ENCODE measurements at regions not wholly inside any gene's neighbourhood (a gene's known extent, or its start where the extent isn't known, plus 50 kb on each side); places are given as distances from the start of the nearest gene placed in this dataset.

- H3K36me3 ChIP-seq = no peaks in the 10 kb centered on the region
- intact Hi-C loops (cut with DNase I; ENCODE audit: low total_unique reads) = no loop called here
- H3K9me3 ChIP-seq = peaks cover 0 to 6% (median 0%) of the 10 kb centered on the region in 3 donors
- no peak for TF ChIP-seq CTCF (IDR thresholded peaks at IDR 0.05)
- no peaks in the 10 kb centered on the region for H3K27me3 ChIP-seq
- H3K4me1 ChIP-seq = no peaks in the 10 kb centered on the region
- H3K27ac ChIP-seq = no peak overlapping the region
- no peak for DNase-seq
- no peak overlapping the region for H3K4me3 ChIP-seq
Observed at GRCh38 chr1:193318347-193318746, 131.9 kb upstream of the B3GALT2 start.

DNA sequence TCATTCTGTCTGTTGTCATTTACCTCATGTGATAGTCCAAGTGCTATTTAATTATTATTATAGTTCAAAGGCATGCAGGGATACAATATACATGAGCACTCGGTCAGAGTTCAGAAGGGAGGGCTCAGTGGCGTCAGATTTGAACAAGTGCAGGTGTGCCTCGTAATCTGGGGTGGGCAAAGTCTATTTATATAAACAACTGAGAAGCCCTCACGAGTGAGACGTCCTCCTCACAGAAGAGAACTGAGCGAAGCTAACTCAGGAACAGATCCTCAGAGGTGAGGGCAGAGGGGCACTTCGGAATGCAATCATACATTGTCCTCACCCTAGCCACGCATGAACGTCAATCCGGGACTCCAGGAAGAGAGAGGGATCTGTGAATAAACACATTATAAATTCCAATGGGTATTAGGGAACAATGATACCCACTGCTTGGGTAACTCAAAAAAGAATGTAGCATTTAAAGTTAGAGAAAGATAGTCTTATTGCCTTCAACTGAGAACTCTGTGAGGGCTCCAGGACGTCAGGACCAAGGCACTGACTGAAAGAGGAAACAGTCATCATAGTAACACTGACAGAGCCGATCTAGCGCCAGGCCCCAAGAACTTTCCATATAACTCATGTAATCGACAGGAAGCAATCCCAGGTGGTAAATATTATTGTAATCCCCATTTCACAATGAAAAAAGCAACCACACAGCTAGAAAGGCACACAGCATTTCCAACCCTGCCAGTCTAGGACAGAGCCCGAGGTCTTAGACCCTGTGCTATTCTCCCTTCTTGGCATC, 127.1 kb upstream of the B3GALT2 start:
- Histone ChIP-seq H3K36me3 (no peaks in the 10 kb centered on the region), H3K4me1 (no peaks in the 10 kb centered on the region), H3K27me3 (no peaks in the 10 kb centered on the region), H3K27ac (no peak overlapping the region), H3K9me3 (peaks cover 0 to 5% (median 0%) of the 10 kb centered on the region in 3 donors), H3K4me3 (no peak overlapping the region)
- intact Hi-C loops (cut with DNase I; ENCODE audit: low total_unique reads) = no loop called here
- no peak for TF ChIP-seq CTCF (IDR thresholded peaks at IDR 0.05)
- no peak for DNase-seq

DNA sequence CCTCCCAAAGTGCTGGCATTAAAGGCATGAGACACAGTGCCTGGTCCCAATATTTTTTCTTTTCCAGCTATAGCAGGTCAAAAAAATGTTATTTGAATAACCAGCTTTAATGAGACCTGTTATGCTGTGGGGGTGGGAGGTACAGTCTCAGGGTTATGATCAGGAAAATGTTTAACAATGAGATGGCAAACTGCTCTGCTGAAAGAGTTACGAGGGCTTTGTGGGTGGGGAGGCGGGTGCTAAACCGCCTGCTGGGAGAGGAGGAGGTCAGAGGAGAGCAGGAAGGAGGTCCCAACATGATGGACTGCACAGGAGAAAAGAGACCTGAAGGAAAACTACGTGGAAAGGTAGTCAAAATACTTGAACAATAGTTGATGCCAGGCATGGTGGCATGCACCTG, 126.0 kb upstream of the B3GALT2 start:
- intact Hi-C loops (cut with DNase I; ENCODE audit: low total_unique reads) = no loop called here
- no peaks in the 10 kb centered on the region for H3K36me3 ChIP-seq
- DNase-seq = no peak
- H3K27ac ChIP-seq = no peak overlapping the region
- no peak for TF ChIP-seq CTCF (IDR thresholded peaks at IDR 0.05)
- no peaks in the 10 kb centered on the region for H3K27me3 ChIP-seq
- no peak overlapping the region for H3K4me3 ChIP-seq
- no peaks in the 10 kb centered on the region for H3K9me3 ChIP-seq
- H3K4me1 ChIP-seq = no peaks in the 10 kb centered on the region

DNA sequence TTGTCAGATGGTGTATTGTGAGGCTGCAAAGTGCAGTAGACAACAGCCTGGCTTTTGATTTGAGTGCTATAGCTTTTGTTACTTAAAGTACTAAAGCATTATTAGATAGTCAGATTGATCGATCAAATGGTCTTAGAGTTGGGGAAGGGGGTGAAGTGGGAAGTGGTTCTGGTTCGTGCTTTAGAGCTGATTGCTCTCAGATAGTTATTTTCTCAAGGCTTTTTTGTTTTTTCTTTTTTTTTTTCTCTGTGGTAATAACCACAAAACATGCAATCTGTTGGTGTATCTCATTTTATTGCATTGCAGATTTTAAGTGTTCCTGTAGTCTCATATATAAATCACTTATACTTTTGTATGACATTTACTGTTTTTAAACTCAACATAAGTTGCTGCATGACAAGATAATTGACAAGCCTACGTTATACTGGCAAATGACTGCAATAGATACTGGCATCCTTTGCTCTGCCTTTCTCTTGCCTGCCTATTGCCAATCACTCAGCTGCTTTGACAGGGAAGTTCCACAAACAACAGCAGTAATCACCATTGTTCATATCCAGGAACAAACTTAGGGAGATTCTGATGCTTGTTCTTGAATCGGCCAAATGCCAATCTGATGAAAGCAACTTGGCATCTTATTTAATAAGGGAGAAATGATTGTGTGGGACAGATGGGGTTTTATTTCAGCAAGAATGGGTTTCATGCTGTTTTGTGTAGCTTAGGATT, 125.0 kb upstream of the B3GALT2 start:
- no peak for TF ChIP-seq CTCF (IDR thresholded peaks at IDR 0.05)
- no peak overlapping the region for H3K27ac ChIP-seq
- no peaks in the 10 kb centered on the region for H3K9me3 ChIP-seq
- H3K4me1 ChIP-seq = no peaks in the 10 kb centered on the region
- no peak for DNase-seq
- intact Hi-C loops (cut with DNase I; ENCODE audit: low total_unique reads) = no loop called here
- no peak overlapping the region for H3K4me3 ChIP-seq
- H3K36me3 ChIP-seq = no peaks in the 10 kb centered on the region
- H3K27me3 ChIP-seq = no peaks in the 10 kb centered on the region

- H3K4me1 ChIP-seq = no peaks in the 10 kb centered on the region
- DNase-seq = no peak
- intact Hi-C loops (cut with DNase I; ENCODE audit: low total_unique reads) = no loop called here
- H3K9me3 ChIP-seq = no peaks in the 10 kb centered on the region
- no peak for TF ChIP-seq CTCF (IDR thresholded peaks at IDR 0.05)
- no peak overlapping the region for H3K27ac ChIP-seq
- no peaks in the 10 kb centered on the region for H3K27me3 ChIP-seq
- no peaks in the 10 kb centered on the region for H3K36me3 ChIP-seq
- H3K4me3 ChIP-seq = no peak overlapping the region
Observed at GRCh38 chr1:193310564-193310963, 124.2 kb upstream of the B3GALT2 start.

Measured in tibial artery (tissue), 4 donors.